CD4-positive, alpha-beta T cell (primary cell): ENCODE measurements at regions not wholly inside any gene's neighbourhood (a gene's known extent, or its start where the extent isn't known, plus 50 kb on each side); places are given as distances from the start of the nearest gene placed in this dataset.

Experiments
- ATAC-seq: fragments of 200-7000 bp; cut with Tn5 transposase; one replicate; pipeline ENCODE4 v1.10.0; 2022; ENCODE audit warnings: mild to moderate bottlenecking; ENCODE audit not compliant: poor library complexity
- CTCF ChIA-PET: fragments of 350-600 bp; sonication (Branson Sonifier 250); formaldehyde crosslinking; loops from one replicate; lab custom pipeline; 2021; ENCODE audit warnings: antibody characterized with exemption, inconsistent platforms; lab: Charles Lee
- POLR2A ChIA-PET: fragments of 350-600 bp; sonication (Branson Sonifier 250); formaldehyde crosslinking; loops from one replicate; lab custom pipeline; 2021; ENCODE audit warnings: antibody characterized with exemption, inconsistent platforms; lab: Charles Lee
- DNase-seq, 14 experiments: peaks; one replicate each; pipeline ENCODE4 v3.0.0-alpha.2; 2013 to 2020; ENCODE audit warnings: mixed read lengths in 2 of 14
- H3K27ac ChIP-seq, 2 donors: one replicate each; pipeline versions ENCODE4 v1.5.1 to v1.7.0; 2013; ENCODE audit warnings: low read length in 2 of 2, low read depth in 1 of 2, mild to moderate bottlenecking in 1 of 2
- H3K27me3 ChIP-seq, 2 experiments: 1 replicate in 1 of 2; 2 replicates in 1 of 2; pipeline versions ENCODE4 v1.6.1 to v1.7.0; 2013; ENCODE audit warnings: low read length in 2 of 2, control low read depth in 1 of 2, mild to moderate bottlenecking in 1 of 2, moderate library complexity in 1 of 2; ENCODE audit not compliant: insufficient read depth in 2 of 2, control insufficient read depth in 1 of 2
- H3K36me3 ChIP-seq: one replicate; pipeline ENCODE4 v1.6.1; 2013; ENCODE audit warnings: low read length, control low read depth; ENCODE audit not compliant: insufficient read depth
- H3K4me1 ChIP-seq: one replicate; pipeline ENCODE4 v1.6.1; 2013; ENCODE audit warnings: low read length, control low read depth; ENCODE audit not compliant: insufficient read depth
- H3K4me3 ChIP-seq: one replicate; pipeline ENCODE4 v1.5.1; 2013; ENCODE audit warnings: mild to moderate bottlenecking, low read length, moderate library complexity
- H3K9me3 ChIP-seq, 2 experiments: 1 replicate in 1 of 2; 2 replicates in 1 of 2; pipeline versions ENCODE4 v1.6.1 to v1.7.0; 2013; ENCODE audit warnings: low read length in 2 of 2, mild to moderate bottlenecking in 2 of 2, control low read depth in 1 of 2, moderate library complexity in 1 of 2; ENCODE audit not compliant: control insufficient read depth in 1 of 2, insufficient read depth in 1 of 2
- H3K27ac Mint-ChIP-seq: one replicate; pipeline ENCODE4 v1.8.0; 2020; ENCODE audit warnings: mixed read lengths
- H3K27me3 Mint-ChIP-seq: one replicate; pipeline ENCODE4 v1.8.0; 2021; ENCODE audit warnings: mixed read lengths
- H3K36me3 Mint-ChIP-seq: one replicate; pipeline ENCODE4 v1.8.0; 2021; ENCODE audit warnings: low read depth, mixed read lengths
- H3K4me1 Mint-ChIP-seq: one replicate; pipeline ENCODE4 v1.8.0; 2021; ENCODE audit warnings: low read depth, mixed read lengths
- H3K4me3 Mint-ChIP-seq: one replicate; pipeline ENCODE4 v1.8.0; 2020; ENCODE audit warnings: mild to moderate bottlenecking, mixed read lengths
- H3K9me3 Mint-ChIP-seq: one replicate; pipeline ENCODE4 v1.8.0; 2020; ENCODE audit warnings: mixed read lengths
- intact Hi-C, 2 experiments: fragments of 100-400 bp; cut with DNase I in 1 of 2; cut with micrococcal nuclease in 1 of 2; formaldehyde crosslinking; loops; one replicate each; pipeline versions ENCODE4 v1.15.1 to v1.9.0; 2023 to 2025; cut with DNase I, micrococcal nuclease
- TF ChIP-seq, protein P1 (sequence below): fragments of 200-600 bp; IDR thresholded peaks from one replicate; pipeline ENCODE4 v1.8.0; 2022; ENCODE audit warnings: antibody characterized with exemption, mild to moderate bottlenecking

DNA sequence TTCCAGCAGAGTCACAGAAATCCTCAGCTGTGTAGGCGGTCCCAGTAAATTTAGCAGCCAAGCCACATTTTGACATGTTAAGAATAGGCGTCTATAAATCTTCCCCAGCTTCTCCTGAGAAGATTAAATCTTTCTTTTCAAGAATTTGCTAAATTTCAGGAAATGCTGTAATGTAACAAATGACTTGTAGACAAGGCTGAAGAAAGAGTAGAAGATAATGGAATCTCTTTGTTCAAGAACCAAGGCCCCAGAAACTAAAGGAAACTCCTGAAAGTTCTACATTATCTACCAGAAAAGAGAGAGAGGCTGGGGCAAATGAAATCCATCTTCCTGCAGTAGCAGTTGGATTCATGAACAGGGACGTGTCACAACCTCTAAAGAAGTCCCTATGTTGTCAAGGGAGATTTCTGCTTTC is 760.3 kb downstream of the NOVA1 start:
- H3K27ac ChIP-seq = no peak overlapping the region
- H3K4me1 ChIP-seq = no peaks in the 10 kb centered on the region
- no peak for ATAC-seq
- ChIA-PET POLR2A (no interaction called here), CTCF (no interaction called here)
- H3K4me3 ChIP-seq = no peak overlapping the region
- no peaks in the 10 kb centered on the region for H3K36me3 Mint-ChIP-seq
- H3K4me1 Mint-ChIP-seq = no peaks in the 10 kb centered on the region
- peaks cover 12% of the 10 kb centered on the region for H3K9me3 Mint-ChIP-seq
- no peak overlapping the region for H3K4me3 Mint-ChIP-seq
- TF ChIP-seq, protein P1, sequence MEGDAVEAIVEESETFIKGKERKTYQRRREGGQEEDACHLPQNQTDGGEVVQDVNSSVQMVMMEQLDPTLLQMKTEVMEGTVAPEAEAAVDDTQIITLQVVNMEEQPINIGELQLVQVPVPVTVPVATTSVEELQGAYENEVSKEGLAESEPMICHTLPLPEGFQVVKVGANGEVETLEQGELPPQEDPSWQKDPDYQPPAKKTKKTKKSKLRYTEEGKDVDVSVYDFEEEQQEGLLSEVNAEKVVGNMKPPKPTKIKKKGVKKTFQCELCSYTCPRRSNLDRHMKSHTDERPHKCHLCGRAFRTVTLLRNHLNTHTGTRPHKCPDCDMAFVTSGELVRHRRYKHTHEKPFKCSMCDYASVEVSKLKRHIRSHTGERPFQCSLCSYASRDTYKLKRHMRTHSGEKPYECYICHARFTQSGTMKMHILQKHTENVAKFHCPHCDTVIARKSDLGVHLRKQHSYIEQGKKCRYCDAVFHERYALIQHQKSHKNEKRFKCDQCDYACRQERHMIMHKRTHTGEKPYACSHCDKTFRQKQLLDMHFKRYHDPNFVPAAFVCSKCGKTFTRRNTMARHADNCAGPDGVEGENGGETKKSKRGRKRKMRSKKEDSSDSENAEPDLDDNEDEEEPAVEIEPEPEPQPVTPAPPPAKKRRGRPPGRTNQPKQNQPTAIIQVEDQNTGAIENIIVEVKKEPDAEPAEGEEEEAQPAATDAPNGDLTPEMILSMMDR = no peak
- H3K27me3 Mint-ChIP-seq = no peaks in the 10 kb centered on the region
- DNase-seq = no peak
- H3K36me3 ChIP-seq = no peaks in the 10 kb centered on the region
- intact Hi-C loops = no loop called here
- H3K9me3 ChIP-seq = peaks cover 0 to 3% of the 10 kb centered on the region in 2 experiments
- no peak overlapping the region for H3K27ac Mint-ChIP-seq
- H3K27me3 ChIP-seq = no peaks in the 10 kb centered on the region

DNA sequence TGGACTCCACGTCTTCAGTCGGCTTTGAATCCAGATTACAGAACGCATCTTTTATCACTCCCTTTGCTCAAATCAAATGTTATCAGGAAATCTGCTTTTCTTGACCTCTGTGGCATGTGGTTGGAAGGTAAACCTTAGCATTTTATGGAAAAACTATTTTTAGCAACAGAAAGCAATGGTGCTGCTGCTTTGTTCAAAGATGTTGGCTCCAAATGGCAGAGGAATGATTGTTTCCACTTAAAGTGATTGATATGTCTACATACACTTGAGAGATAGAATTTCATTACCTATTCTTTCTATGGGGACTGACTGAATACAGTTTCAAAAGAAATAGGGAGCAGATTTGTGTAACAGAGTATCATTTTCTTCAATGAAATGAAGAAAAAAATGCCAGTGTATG is 761.2 kb downstream of the NOVA1 start:
- H3K27ac ChIP-seq = no peak overlapping the region
- H3K4me3 Mint-ChIP-seq = no peak overlapping the region
- no peaks in the 10 kb centered on the region for H3K27me3 Mint-ChIP-seq
- H3K4me1 Mint-ChIP-seq = no peaks in the 10 kb centered on the region
- ChIA-PET CTCF (no interaction called here), POLR2A (no interaction called here)
- no peaks in the 10 kb centered on the region for H3K36me3 ChIP-seq
- H3K9me3 Mint-ChIP-seq = peaks cover 12% of the 10 kb centered on the region
- H3K4me3 ChIP-seq = no peak overlapping the region
- H3K36me3 Mint-ChIP-seq = no peaks in the 10 kb centered on the region
- ATAC-seq (no peak), DNase-seq (no peak)
- TF ChIP-seq, protein P1 = no peak
- no peaks in the 10 kb centered on the region for H3K4me1 ChIP-seq
- intact Hi-C loops = no loop called here
- no peaks in the 10 kb centered on the region for H3K27me3 ChIP-seq
- H3K9me3 ChIP-seq = peaks cover 0 to 3% of the 10 kb centered on the region in 2 experiments
- H3K27ac Mint-ChIP-seq = no peak overlapping the region

DNA sequence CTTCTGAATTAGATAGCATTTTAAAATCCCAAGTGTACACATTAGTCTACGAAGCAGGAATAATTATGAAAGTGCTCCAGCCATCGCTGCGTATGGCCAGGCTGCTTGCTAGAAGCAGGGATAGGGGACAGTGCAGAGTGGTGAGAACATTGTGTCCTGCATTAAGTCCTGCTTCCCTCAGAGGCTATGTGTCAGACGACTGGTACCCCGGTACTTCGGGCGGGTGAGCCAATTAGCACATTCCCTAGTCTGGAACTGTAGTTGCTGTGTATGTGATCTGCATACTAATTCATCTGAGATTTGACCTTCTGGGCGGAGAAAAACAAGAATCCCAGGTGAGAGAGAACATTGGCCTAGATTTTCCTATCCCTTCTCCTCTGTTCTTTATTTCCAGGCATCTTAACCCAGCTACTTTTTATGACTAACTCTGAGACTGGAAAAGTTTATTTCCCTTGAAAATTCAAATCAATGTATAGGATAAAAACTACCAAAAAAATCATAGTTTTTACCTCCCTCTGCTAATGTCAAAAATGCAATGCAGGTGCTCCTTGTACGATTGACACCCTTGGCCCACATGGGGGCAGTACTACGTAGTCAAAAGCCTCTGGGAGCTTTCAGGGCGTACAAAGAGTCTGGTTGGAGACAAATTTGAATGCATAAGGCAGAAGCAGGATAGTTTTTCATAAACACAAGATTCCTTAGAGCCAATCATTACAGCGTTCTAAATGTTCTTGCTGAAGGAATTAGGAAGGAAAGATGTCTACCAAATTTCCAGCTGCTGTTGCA is 764.3 kb downstream of the NOVA1 start:
- Mint-ChIP-seq H3K9me3 (peaks cover 10% of the 10 kb centered on the region), H3K27me3 (no peaks in the 10 kb centered on the region), H3K36me3 (no peaks in the 10 kb centered on the region), H3K27ac (no peak overlapping the region), H3K4me3 (no peak overlapping the region), H3K4me1 (no peaks in the 10 kb centered on the region)
- Histone ChIP-seq H3K27me3 (no peaks in the 10 kb centered on the region), H3K36me3 (no peaks in the 10 kb centered on the region), H3K9me3 (peaks cover 0 to 3% of the 10 kb centered on the region in 2 experiments), H3K4me1 (no peaks in the 10 kb centered on the region), H3K4me3 (no peak overlapping the region), H3K27ac (no peak overlapping the region)
- CTCF ChIA-PET = no interaction called here
- POLR2A ChIA-PET = no interaction called here
- DNase-seq (no peak), ATAC-seq (no peak)
- TF ChIP-seq, protein P1 = no peak
- intact Hi-C loops = no loop called here
